GM12878 (cell line): ENCODE measurements at regions not wholly inside any gene's neighbourhood (a gene's known extent, or its start where the extent isn't known, plus 50 kb on each side); places are given as distances from the start of the nearest gene placed in this dataset.

Source experiments
- ATAC-seq: fragments of 200-7000 bp; cut with Tn5 transposase; 3 replicates; pipeline ENCODE4 v1.9.1; 2020; ENCODE audit warnings: mild to moderate bottlenecking, moderate library complexity
- BruUV-seq: library from RNA; stranded (reverse); fragments of 400-500 nt; replicated peaks from 2 replicates; lab custom pipeline; 2021; lab: Mats Ljungman, UMichigan
- CTCF ChIA-PET: fragments of 300-600 bp; sonication (Branson Sonifier 250); formaldehyde crosslinking; extraction: SDS; loops from one replicate; lab custom pipeline; 2021; ENCODE audit warnings: inconsistent platforms; lab: Yijun Ruan, JAX
- POLR2A ChIA-PET: fragments of 350-600 bp; formaldehyde crosslinking; extraction: SDS; loops from one replicate; lab custom pipeline; 2021; ENCODE audit warnings: inconsistent platforms; lab: Charles Lee
- RAD21 ChIA-PET: fragments of 300-600 bp; sonication (Branson Sonifier 250); formaldehyde crosslinking; loops from one replicate; lab custom pipeline; 2023; ENCODE audit warnings: antibody characterized with exemption; ENCODE audit not compliant: unreplicated experiment; lab: Charles Lee
- SMC1A ChIA-PET: fragments of 300-600 bp; sonication (Branson Sonifier 250); formaldehyde crosslinking; loops from one replicate; lab custom pipeline; 2023; ENCODE audit not compliant: unreplicated experiment, uncharacterized antibody; lab: Charles Lee
- DNase-seq: peaks from one replicate; pipeline ENCODE4 v3.0.0-alpha.2; 2011; ENCODE audit warnings: low read depth, low spot score
- FAIRE-seq: peaks from 3 replicates; lab custom pipeline; 2011; peaks lifted over from hg19 to GRCh38; lab: Jason Lieb, UNC
- H2AFZ ChIP-seq: 2 replicates; pipeline ENCODE4 v1.6.0; 2011; ENCODE audit warnings: low read depth, low read length, control low read depth; ENCODE audit not compliant: control insufficient read depth
- H3K27ac ChIP-seq: 2 replicates; pipeline ENCODE4 v1.5.1; 2011; ENCODE audit warnings: control low read depth; ENCODE audit not compliant: control insufficient read depth, insufficient read depth
- H3K27me3 ChIP-seq, 2 experiments: replicated peaks in 1 of 2; 2 replicates each; pipeline versions ENCODE4 v1.6.0 to v1.6.1; 2011; ENCODE audit warnings: low read length in 1 of 2; ENCODE audit not compliant: control insufficient read depth in 2 of 2, insufficient read depth in 2 of 2
- H3K36me3 ChIP-seq, 2 experiments: 2 replicates each; pipeline ENCODE4 v1.5.1; 2011; ENCODE audit warnings: low read length in 1 of 2; ENCODE audit not compliant: control insufficient read depth in 2 of 2, insufficient read depth in 2 of 2
- H3K4me1 ChIP-seq: 2 replicates; pipeline ENCODE4 v1.6.1; 2011; ENCODE audit warnings: mild to moderate bottlenecking, low read length, moderate library complexity, mixed read lengths; ENCODE audit not compliant: control insufficient read depth, insufficient read depth
- H3K4me2 ChIP-seq: 2 replicates; pipeline ENCODE4 v1.6.0; 2011; ENCODE audit warnings: control low read depth; ENCODE audit not compliant: control insufficient read depth, insufficient read depth
- H3K4me3 ChIP-seq: fragments of 200-600 bp; sonication (generic); 2 replicates; pipeline ENCODE4 v1.5.1; 2016
- H3K79me2 ChIP-seq: 2 replicates; pipeline ENCODE4 v1.6.0; 2011; ENCODE audit warnings: low read length; ENCODE audit not compliant: control insufficient read depth, insufficient read depth
- H3K9ac ChIP-seq: 2 replicates; pipeline ENCODE4 v1.8.0; 2011; ENCODE audit warnings: low read length, control low read depth, mixed read lengths; ENCODE audit not compliant: control insufficient read depth, insufficient read depth
- H3K9me3 ChIP-seq: replicated peaks from 3 replicates; pipeline ENCODE4 v1.5.1; 2011; ENCODE audit warnings: mild to moderate bottlenecking, low read length; ENCODE audit not compliant: control insufficient read depth, insufficient read depth
- H4K20me1 ChIP-seq: 2 replicates; pipeline ENCODE4 v1.6.0; 2011; ENCODE audit not compliant: control insufficient read depth, insufficient read depth
- BRCA1 ChIP-seq: IDR thresholded peaks from 2 replicates; pipeline ENCODE4 v1.6.1; 2011; ENCODE audit warnings: low read depth, low read length, improper control_type of control experiment
- HDGF ChIP-seq: fragments of 450-650 bp; IDR thresholded peaks from 2 replicates; pipeline ENCODE4 v1.6.1; 2016; ENCODE audit warnings: antibody characterized with exemption
- IRF4 ChIP-seq: IDR thresholded peaks from 2 replicates; pipeline ENCODE4 v1.6.1; 2011; ENCODE audit warnings: low read depth, low read length
- MEF2A ChIP-seq: IDR thresholded peaks from 2 replicates; pipeline ENCODE4 v1.6.1; 2011; ENCODE audit warnings: low read depth, mild to moderate bottlenecking, low read length, moderate library complexity; ENCODE audit not compliant: insufficient read depth
- POLR2A ChIP-seq: IDR thresholded peaks from 2 replicates; pipeline ENCODE4 v1.6.1; 2011; ENCODE audit warnings: low read depth, mild to moderate bottlenecking, low read length
- SMAD1 ChIP-seq: fragments of 450-650 bp; IDR thresholded peaks from 2 replicates; pipeline ENCODE4 v1.6.1; 2018; ENCODE audit warnings: mild to moderate bottlenecking, low read depth; ENCODE audit not compliant: partially characterized antibody
- ZNF384 ChIP-seq: IDR thresholded peaks from 2 replicates; pipeline ENCODE4 v1.6.1; 2012; ENCODE audit warnings: low read depth, mild to moderate bottlenecking, low read length, improper control_type of control experiment, borderline replicate concordance
- in situ Hi-C: fragments of 300-500 bp; cut with MboI; formaldehyde crosslinking; loops from 9 replicates; pipeline ENCODE4 v1.14.3; 2018; ENCODE audit warnings: mixed read lengths
- intact Hi-C: fragments of 100-400 bp; cut with micrococcal nuclease; formaldehyde crosslinking; loops from one replicate; pipeline ENCODE4 v1.14.2; 2022; ENCODE audit not compliant: unreplicated experiment
- TF ChIP-seq, protein P1 (sequence below): fragments of 450-650 bp; IDR thresholded peaks from 2 replicates; pipeline ENCODE4 v1.6.1; 2017; ENCODE audit warnings: mild to moderate bottlenecking, moderate library complexity

DNA sequence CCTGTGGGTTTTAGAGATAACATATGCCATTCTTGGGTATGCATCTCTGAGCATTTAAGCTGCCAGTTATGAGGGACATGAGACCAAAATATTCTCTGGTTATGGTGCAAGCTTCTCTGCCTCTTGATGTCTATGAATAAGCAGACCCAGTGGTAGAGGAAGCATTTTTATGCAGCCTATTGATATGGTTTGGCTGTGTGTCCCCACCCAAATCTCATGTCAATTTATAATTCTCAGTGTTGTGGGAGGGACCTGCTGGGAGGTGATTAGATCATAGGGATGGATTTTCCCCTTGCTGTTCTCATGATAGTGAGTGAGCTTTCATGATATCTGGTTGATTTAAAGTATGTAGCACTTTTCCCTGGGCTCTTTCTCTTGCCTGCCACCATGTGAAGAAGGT lies 187.2 kb downstream of the ARHGAP12 start:
- Histone ChIP-seq H3K36me3 (no peaks in the 10 kb centered on the region), H3K9ac (no peak overlapping the region), H3K4me3 (no peak overlapping the region), H3K9me3 (no peaks in the 10 kb centered on the region; the same call in 2 of the 3 replicates), H3K27me3 (no peaks in the 10 kb centered on the region), H3K4me2 (no peak overlapping the region)
- ChIA-PET CTCF (interaction anchor here (1.2 kb wide), 1 partner anchor 29 kb away, joined by 4 read pairs; no protein-coding TSS in a partner anchor), POLR2A (no interaction called here), SMC1A (no interaction called here)
- DNase-seq: no peak
- in situ Hi-C loops: no loop called here
- no peak for TF ChIP-seq BRCA1
- TF ChIP-seq, protein P1, sequence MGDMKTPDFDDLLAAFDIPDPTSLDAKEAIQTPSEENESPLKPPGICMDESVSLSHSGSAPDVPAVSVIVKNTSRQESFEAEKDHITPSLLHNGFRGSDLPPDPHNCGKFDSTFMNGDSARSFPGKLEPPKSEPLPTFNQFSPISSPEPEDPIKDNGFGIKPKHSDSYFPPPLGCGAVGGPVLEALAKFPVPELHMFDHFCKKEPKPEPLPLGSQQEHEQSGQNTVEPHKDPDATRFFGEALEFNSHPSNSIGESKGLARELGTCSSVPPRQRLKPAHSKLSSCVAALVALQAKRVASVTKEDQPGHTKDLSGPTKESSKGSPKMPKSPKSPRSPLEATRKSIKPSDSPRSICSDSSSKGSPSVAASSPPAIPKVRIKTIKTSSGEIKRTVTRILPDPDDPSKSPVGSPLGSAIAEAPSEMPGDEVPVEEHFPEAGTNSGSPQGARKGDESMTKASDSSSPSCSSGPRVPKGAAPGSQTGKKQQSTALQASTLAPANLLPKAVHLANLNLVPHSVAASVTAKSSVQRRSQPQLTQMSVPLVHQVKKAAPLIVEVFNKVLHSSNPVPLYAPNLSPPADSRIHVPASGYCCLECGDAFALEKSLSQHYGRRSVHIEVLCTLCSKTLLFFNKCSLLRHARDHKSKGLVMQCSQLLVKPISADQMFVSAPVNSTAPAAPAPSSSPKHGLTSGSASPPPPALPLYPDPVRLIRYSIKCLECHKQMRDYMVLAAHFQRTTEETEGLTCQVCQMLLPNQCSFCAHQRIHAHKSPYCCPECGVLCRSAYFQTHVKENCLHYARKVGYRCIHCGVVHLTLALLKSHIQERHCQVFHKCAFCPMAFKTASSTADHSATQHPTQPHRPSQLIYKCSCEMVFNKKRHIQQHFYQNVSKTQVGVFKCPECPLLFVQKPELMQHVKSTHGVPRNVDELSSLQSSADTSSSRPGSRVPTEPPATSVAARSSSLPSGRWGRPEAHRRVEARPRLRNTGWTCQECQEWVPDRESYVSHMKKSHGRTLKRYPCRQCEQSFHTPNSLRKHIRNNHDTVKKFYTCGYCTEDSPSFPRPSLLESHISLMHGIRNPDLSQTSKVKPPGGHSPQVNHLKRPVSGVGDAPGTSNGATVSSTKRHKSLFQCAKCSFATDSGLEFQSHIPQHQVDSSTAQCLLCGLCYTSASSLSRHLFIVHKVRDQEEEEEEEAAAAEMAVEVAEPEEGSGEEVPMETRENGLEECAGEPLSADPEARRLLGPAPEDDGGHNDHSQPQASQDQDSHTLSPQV: no peak
- no peak for TF ChIP-seq POLR2A
- TF ChIP-seq IRF4: no peak
- no peak for TF ChIP-seq SMAD1
- TF ChIP-seq MEF2A: no peak
- no peak for TF ChIP-seq ZNF384
- no peak for TF ChIP-seq HDGF
- TF ChIP-seq, all 136 proteins: peak for 0
- intact Hi-C loops: no loop called here
- no TSS peak for BruUV-seq
- Histone ChIP-seq H4K20me1 (no peaks in the 10 kb centered on the region), H3K4me1 (no peaks in the 10 kb centered on the region), H3K79me2 (no peaks in the 10 kb centered on the region), H3K27ac (no peak overlapping the region), H2AFZ (no peak overlapping the region)
- FAIRE-seq (no peak), ATAC-seq (no peak)
- RAD21 ChIA-PET: no interaction called here
